PC-9 (cell line): ENCODE measurements at regions not wholly inside any gene's neighbourhood (a gene's known extent, or its start where the extent isn't known, plus 50 kb on each side); places are given as distances from the start of the nearest gene placed in this dataset.

Experiments
- BruUV-seq: library from RNA; stranded (reverse); fragments of 400-500 nt; replicated peaks from 2 replicates; lab custom pipeline; 2021; lab: Mats Ljungman, UMichigan
- CTCF ChIA-PET: fragments of 300-600 bp; sonication (Branson Sonifier 250); formaldehyde crosslinking; loops from one replicate; lab custom pipeline; 2022; ENCODE audit warnings: antibody characterized with exemption; lab: Charles Lee
- POLR2A ChIA-PET: fragments of 300-600 bp; sonication (Branson Sonifier 250); formaldehyde crosslinking; loops from one replicate; lab custom pipeline; 2022; ENCODE audit warnings: antibody characterized with exemption; ENCODE audit not compliant: unreplicated experiment; lab: Charles Lee
- DNase-seq, 2 experiments: peaks; one replicate each; pipeline versions ENCODE4 v3.0.0 to v3.0.0-alpha.2; 2015 to 2022; ENCODE audit warnings: mixed read lengths in 1 of 2
- H2AFZ ChIP-seq: fragments of 200-600 bp; sonication (generic); 2 replicates; pipeline ENCODE4 v1.8.1; 2017; ENCODE audit warnings: antibody characterized with exemption
- H3F3A ChIP-seq: fragments of 200-600 bp; sonication (generic); 2 replicates; pipeline ENCODE4 v1.8.1; 2017; ENCODE audit warnings: antibody characterized with exemption, mild to moderate bottlenecking, low read depth; ENCODE audit not compliant: insufficient read depth
- H3K27ac ChIP-seq: fragments of 200-600 bp; sonication (generic); 2 replicates; pipeline ENCODE4 v1.6.1; 2016; ENCODE audit warnings: mixed run types
- H3K27me3 ChIP-seq: fragments of 200-600 bp; sonication (generic); 2 replicates; pipeline ENCODE4 v1.6.1; 2016; ENCODE audit warnings: low read depth, mixed run types; ENCODE audit not compliant: insufficient read depth
- H3K36me3 ChIP-seq: fragments of 200-600 bp; sonication (generic); 2 replicates; pipeline ENCODE4 v1.6.1; 2016; ENCODE audit warnings: low read depth, mixed run types
- H3K4me1 ChIP-seq: fragments of 200-600 bp; sonication (generic); replicated peaks from 2 replicates; pipeline ENCODE4 v1.6.1; 2016; ENCODE audit warnings: mixed run types; ENCODE audit not compliant: insufficient read depth
- H3K4me2 ChIP-seq: fragments of 200-600 bp; sonication (generic); 2 replicates; pipeline ENCODE4 v1.6.1; 2017; ENCODE audit warnings: mixed run types
- H3K4me3 ChIP-seq: fragments of 200-600 bp; sonication (generic); 2 replicates; pipeline ENCODE4 v1.6.1; 2016; ENCODE audit warnings: mixed run types
- H3K79me2 ChIP-seq: fragments of 200-600 bp; sonication (generic); 2 replicates; pipeline ENCODE4 v1.6.1; 2017; ENCODE audit warnings: low read depth, mixed run types
- H3K9me2 ChIP-seq: fragments of 200-600 bp; sonication (generic); 2 replicates; pipeline ENCODE4 v1.8.1; 2017; ENCODE audit warnings: mild to moderate bottlenecking; ENCODE audit not compliant: insufficient read depth
- H3K9me3 ChIP-seq: fragments of 200-600 bp; sonication (generic); 2 replicates; pipeline ENCODE4 v1.8.1; 2016; ENCODE audit warnings: low read depth; ENCODE audit not compliant: insufficient read depth
- H4K20me1 ChIP-seq: fragments of 200-600 bp; sonication (generic); 2 replicates; pipeline ENCODE4 v1.8.1; 2017; ENCODE audit not compliant: insufficient read depth
- CTCF ChIP-seq: fragments of 200-600 bp; sonication (generic); conservative IDR thresholded peaks from 2 replicates; pipeline ENCODE4 v1.6.1; 2017; ENCODE audit warnings: mixed run types, antibody characterized with exemption, mild to moderate bottlenecking, moderate library complexity
- EZH2 ChIP-seq: fragments of 200-600 bp; sonication (generic); IDR thresholded peaks from 2 replicates; pipeline ENCODE4 v1.8.0; 2017; ENCODE audit warnings: antibody characterized with exemption, low read depth
- intact Hi-C: fragments of 100-400 bp; cut with micrococcal nuclease; formaldehyde crosslinking; loops from one replicate; pipeline ENCODE4 v1.10.0; 2022; ENCODE audit not compliant: unreplicated experiment

DNA sequence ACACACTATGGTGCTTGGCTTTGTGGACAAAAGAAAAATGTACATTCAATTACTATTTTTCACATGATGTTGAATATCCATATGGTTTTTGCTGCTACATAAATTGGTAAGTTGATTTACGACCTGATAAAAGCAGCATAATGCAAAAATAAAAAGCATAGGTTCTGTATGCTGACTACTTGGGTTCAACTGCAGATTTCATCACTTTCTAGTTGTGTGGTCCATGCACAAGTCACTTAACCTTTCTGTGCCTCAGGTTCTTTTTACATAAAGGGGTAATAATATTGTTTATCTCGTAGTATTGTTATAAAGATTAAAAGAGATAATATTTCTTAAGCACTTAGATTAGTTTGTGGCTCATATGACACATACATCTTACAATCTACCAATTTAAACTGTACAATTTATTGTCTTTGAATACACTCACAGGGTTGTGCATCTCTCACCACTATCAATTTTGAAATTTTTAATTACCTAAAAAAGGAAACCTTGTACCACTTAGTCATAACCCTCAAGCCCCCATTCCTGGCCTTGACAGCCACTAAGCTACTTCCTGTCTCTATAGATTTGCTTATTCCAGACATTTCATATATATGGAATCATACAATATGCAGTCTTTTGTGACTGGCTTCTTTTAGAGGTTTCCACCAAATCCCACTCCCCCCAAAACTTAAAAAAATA lies 1443.9 kb downstream of the SUCLG1 start:
- TF ChIP-seq EZH2 = no peak
- no peak for TF ChIP-seq CTCF
- no peak for DNase-seq
- Histone ChIP-seq H3K79me2 (no peaks in the 10 kb centered on the region), H3K4me3 (no peak overlapping the region), H3K27ac (no peak overlapping the region), H3K4me1 (no peaks in the 10 kb centered on the region), H3K9me2 (no peaks in the 10 kb centered on the region), H4K20me1 (no peaks in the 10 kb centered on the region), H3K9me3 (no peaks in the 10 kb centered on the region), H3K4me2 (no peak overlapping the region), H3F3A (no peaks in the 10 kb centered on the region), H2AFZ (no peak overlapping the region), H3K36me3 (no peaks in the 10 kb centered on the region), H3K27me3 (no peaks in the 10 kb centered on the region)
- POLR2A ChIA-PET = no interaction called here
- CTCF ChIA-PET = no interaction called here
- intact Hi-C loops = no loop called here
- BruUV-seq = no TSS peak

DNA sequence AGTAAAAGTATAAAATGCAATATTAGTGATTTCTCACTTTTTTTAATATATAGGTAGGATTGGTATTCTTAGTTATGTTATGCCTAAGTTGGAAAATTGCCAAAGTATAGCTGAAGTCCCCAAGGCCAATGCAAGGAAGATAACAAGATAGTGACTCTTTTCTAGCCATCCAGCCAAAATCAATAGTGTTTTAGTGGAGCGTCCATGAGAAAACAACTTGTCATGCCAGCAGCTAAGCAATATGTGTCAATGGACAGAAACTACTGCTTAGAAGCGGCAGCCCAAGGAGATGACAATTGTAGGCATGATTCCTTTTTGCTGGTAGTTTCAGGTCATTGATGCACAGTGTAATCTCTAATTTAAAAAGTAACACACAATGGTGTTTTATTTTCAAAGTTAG lies 1444.6 kb downstream of the SUCLG1 start:
- Histone ChIP-seq H3K4me1 (no peaks in the 10 kb centered on the region), H3K9me2 (no peaks in the 10 kb centered on the region), H3K27me3 (no peaks in the 10 kb centered on the region), H3K9me3 (no peaks in the 10 kb centered on the region), H3F3A (no peaks in the 10 kb centered on the region), H3K36me3 (no peaks in the 10 kb centered on the region), H4K20me1 (no peaks in the 10 kb centered on the region), H3K4me2 (no peak overlapping the region), H3K4me3 (no peak overlapping the region), H2AFZ (no peak overlapping the region), H3K27ac (no peak overlapping the region), H3K79me2 (no peaks in the 10 kb centered on the region)
- ChIA-PET CTCF (no interaction called here), POLR2A (no interaction called here)
- TF ChIP-seq EZH2 (no peak), CTCF (no peak)
- intact Hi-C loops = no loop called here
- BruUV-seq = no TSS peak
- no peak for DNase-seq

DNA sequence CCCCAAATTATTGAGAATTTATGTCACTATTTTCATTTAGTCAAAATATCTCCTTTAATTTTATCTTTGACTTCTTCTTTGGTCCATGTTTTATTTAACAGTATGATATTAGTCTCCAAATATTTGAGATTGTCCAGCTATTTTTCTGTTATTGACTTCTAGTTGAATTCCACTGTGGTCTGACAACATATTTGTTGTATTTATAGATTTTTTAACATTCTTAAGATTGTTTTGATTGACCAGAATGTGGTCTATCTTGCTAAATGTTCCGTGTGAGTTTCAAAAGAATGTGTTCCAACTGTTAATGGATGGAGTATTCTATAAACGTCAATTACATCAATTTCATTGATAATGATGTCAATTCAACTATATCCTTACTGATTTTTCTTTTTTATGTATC lies 1452.1 kb downstream of the SUCLG1 start:
- Histone ChIP-seq H4K20me1 (no peaks in the 10 kb centered on the region), H3K9me2 (no peaks in the 10 kb centered on the region), H3K36me3 (no peaks in the 10 kb centered on the region), H3K4me1 (no peaks in the 10 kb centered on the region), H2AFZ (no peak overlapping the region), H3K4me2 (no peak overlapping the region), H3K4me3 (no peak overlapping the region), H3K27ac (no peak overlapping the region), H3K9me3 (no peaks in the 10 kb centered on the region), H3K79me2 (no peaks in the 10 kb centered on the region), H3K27me3 (no peaks in the 10 kb centered on the region), H3F3A (no peaks in the 10 kb centered on the region)
- TF ChIP-seq EZH2 = no peak
- no peak for TF ChIP-seq CTCF
- CTCF ChIA-PET = no interaction called here
- POLR2A ChIA-PET = no interaction called here
- intact Hi-C loops = no loop called here
- BruUV-seq = no TSS peak
- DNase-seq = no peak
